Central memory CD8-positive, alpha-beta T cell (primary cell): ENCODE measurements at regions not wholly inside any gene's neighbourhood (a gene's known extent, or its start where the extent isn't known, plus 50 kb on each side); places are given as distances from the start of the nearest gene placed in this dataset.

Experiments used
- ATAC-seq: fragments of 150-1000 bp; cut with Tn5 transposase; replicated peaks from 2 replicates; pipeline ENCODE4 v1.10.0; 2022; ENCODE audit warnings: mild to moderate bottlenecking, moderate FRiP score, moderate number of reproducible peaks; ENCODE audit not compliant: poor library complexity, severe bottlenecking; ENCODE audit errors: extremely low read depth
- DNase-seq, 2 donors: peaks; one replicate each; pipeline ENCODE4 v3.0.0; 2021; ENCODE audit warnings: low spot score in 2 of 2
- H3K27ac Mint-ChIP-seq: one replicate; pipeline ENCODE4 v1.8.0; 2022; ENCODE audit warnings: low read depth, mild to moderate bottlenecking, moderate library complexity, mixed read lengths
- H3K27me3 Mint-ChIP-seq: one replicate; pipeline ENCODE4 v1.8.0; 2022; ENCODE audit warnings: mixed read lengths
- H3K36me3 Mint-ChIP-seq: one replicate; pipeline ENCODE4 v1.8.0; 2022; ENCODE audit warnings: mild to moderate bottlenecking, moderate library complexity, mixed read lengths; ENCODE audit not compliant: insufficient read depth
- H3K4me1 Mint-ChIP-seq: one replicate; pipeline ENCODE4 v1.8.0; 2022; ENCODE audit warnings: mixed read lengths
- H3K4me3 Mint-ChIP-seq: one replicate; pipeline ENCODE4 v1.8.0; 2022; ENCODE audit warnings: mild to moderate bottlenecking, moderate library complexity, mixed read lengths
- H3K9me3 Mint-ChIP-seq: one replicate; pipeline ENCODE4 v1.8.0; 2022; ENCODE audit warnings: mixed read lengths

DNA sequence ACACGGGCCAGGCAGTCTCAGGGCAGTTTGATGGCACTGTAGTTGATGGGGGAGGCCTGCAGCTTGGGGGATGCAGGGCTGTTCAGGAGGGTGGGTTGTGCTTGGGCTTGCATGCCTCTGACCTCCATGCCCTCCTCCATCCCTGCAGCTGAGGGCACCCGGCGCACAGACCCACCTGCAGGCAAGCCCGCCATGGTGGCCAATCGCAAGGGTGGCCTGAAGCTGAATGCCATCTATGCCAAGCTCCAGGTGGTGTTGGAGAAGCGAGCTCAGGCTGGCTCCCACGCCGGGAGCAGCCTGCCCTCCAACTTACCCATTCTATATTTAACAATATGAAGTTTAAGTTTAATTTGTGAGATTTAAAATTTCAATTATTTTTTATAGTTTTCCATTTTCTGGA lies 228.7 kb upstream of the DPH6 start:
- Mint-ChIP-seq H3K4me3 (no peak overlapping the region), H3K27me3 (no peaks in the 10 kb centered on the region), H3K36me3 (no peaks in the 10 kb centered on the region), H3K9me3 (peaks cover 7% of the 10 kb centered on the region), H3K4me1 (no peaks in the 10 kb centered on the region), H3K27ac (no peak overlapping the region)
- ATAC-seq (no peak), DNase-seq (no peak)

DNA sequence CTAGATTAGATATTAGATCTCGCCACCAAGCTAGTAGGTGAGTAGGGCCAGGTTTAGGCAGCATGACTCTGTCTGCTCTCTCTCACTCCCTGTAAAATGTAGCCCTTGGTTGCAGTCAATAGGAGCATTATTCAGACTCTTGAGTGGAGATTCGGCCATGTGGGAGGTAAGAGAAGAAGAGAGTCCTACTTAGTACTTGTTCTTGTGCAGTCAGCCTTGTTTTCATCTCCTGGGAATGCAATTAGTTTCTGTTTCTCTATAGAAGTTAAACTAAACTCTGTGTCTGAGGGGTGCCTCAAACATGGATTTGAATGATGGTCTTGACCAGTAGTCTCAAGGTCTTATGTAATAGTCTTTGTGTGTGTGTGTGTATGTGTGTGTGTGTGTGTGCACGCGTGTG lies 229.5 kb upstream of the DPH6 start:
- DNase-seq (no peak), ATAC-seq (no peak)
- H3K4me3 Mint-ChIP-seq: no peak overlapping the region
- peaks cover 2% of the 10 kb centered on the region for H3K9me3 Mint-ChIP-seq
- no peaks in the 10 kb centered on the region for H3K27me3 Mint-ChIP-seq
- no peaks in the 10 kb centered on the region for H3K36me3 Mint-ChIP-seq
- H3K4me1 Mint-ChIP-seq: no peaks in the 10 kb centered on the region
- no peak overlapping the region for H3K27ac Mint-ChIP-seq

DNA sequence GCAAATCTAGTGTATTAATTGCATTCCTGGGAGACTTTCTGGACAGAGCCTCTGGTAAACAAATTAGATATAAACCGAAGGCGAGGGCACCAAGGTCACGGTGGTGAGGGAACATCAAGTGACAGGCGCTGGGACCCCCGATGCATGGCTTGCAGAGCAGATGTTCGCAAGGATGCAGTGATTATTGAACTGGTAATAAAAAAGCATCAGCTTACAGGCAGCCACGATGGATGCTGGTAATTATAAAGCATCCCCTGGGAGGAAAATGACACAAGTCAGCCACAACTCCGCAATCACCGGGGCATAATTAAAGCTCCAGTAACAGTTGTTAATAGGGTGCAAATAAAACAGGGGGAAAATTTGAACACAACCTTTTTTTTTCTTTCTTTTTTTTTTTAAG lies 231.1 kb upstream of the DPH6 start:
- Mint-ChIP-seq H3K9me3 (no peaks in the 10 kb centered on the region), H3K4me3 (no peak overlapping the region), H3K27ac (no peak overlapping the region), H3K4me1 (no peaks in the 10 kb centered on the region), H3K36me3 (no peaks in the 10 kb centered on the region), H3K27me3 (no peaks in the 10 kb centered on the region)
- no peak for DNase-seq
- no peak for ATAC-seq

DNA sequence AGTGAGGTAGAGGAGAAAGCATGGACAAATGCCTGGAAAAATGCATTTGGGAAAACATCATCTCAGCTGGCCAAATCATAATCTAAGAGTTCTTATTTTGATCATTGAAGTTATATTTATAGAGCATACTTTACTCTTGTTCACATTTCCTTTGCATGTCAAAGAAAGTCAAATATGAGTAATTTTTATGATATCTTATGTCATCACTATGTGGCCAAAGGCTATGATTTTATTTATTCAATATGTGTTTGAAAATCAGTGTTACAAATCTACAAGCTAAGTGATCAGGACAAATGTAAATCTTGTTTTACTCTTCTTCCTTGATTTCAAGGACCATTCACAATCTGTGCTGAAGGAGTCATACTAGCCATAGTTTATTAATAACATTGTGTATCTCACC lies 237.2 kb upstream of the DPH6 start:
- Mint-ChIP-seq H3K4me1 (no peaks in the 10 kb centered on the region), H3K27me3 (no peaks in the 10 kb centered on the region), H3K27ac (no peak overlapping the region), H3K9me3 (no peaks in the 10 kb centered on the region), H3K4me3 (no peak overlapping the region), H3K36me3 (no peaks in the 10 kb centered on the region)
- ATAC-seq (no peak), DNase-seq (no peak)

DNA sequence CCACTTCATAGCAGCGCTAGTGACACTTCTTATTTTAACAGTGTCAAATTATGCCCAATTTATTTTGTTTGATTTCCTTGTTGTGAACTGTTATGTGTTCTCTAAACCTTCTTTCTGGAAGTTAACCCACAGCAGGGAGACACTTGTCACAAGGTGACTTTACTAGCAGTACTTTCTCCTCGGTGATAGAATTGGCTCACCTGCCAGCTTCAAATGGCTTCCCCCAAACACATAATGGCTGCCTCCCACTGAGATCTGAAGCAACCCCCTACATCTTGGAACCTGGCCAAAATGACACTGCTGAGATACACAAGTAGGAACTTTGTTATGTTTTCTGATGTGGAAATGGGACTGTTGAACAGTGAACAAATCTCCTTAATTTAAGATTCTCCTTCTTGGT lies 238.8 kb upstream of the DPH6 start:
- Mint-ChIP-seq H3K27me3 (no peaks in the 10 kb centered on the region), H3K4me1 (no peaks in the 10 kb centered on the region), H3K4me3 (no peak overlapping the region), H3K9me3 (no peaks in the 10 kb centered on the region), H3K27ac (no peak overlapping the region), H3K36me3 (no peaks in the 10 kb centered on the region)
- ATAC-seq (no peak), DNase-seq (no peak)

DNA sequence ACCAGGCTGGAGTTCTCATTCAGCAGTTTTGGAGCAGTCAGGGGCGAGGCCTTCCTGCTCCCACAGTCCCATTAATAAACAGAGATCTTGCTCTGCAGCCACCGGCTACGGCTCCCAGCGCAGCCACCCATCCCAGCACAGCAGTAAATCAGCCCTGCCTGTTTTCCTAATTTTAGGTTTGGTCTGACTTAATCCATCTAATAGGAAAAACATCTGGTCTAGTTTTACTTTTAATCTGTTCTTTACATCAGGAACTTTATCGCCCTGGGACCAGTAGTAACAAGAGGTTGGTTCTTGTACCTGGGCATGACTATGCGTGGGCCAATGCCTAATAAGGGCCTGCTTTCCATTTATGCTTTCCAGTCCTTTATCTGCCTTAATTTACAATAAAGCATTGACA lies 264.0 kb upstream of the DPH6 start:
- no peaks in the 10 kb centered on the region for H3K36me3 Mint-ChIP-seq
- H3K27me3 Mint-ChIP-seq: peaks cover 6% of the 10 kb centered on the region
- ATAC-seq (no peak), DNase-seq (no peak)
- peaks cover 5% of the 10 kb centered on the region for H3K9me3 Mint-ChIP-seq
- no peaks in the 10 kb centered on the region for H3K4me1 Mint-ChIP-seq
- H3K4me3 Mint-ChIP-seq: no peak overlapping the region
- no peak overlapping the region for H3K27ac Mint-ChIP-seq

DNA sequence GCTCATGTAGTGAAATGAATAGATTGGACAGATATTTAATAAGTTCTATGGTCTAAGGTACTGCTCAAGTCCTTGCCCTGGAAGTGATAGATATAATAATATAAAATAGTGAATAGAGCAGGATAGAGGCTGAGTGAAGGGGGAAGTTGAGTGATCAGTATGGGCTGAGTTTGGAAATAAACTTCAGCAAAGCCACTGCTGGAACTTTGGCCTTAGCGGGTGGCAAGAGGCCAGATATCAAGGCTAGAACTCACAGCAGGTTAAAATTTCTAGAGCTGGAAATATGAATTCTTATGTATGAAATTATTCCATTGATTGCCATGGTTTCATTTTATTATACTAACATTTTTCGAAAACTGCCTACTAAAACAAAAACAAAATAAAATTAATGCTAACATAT lies 267.6 kb upstream of the DPH6 start:
- no peaks in the 10 kb centered on the region for H3K36me3 Mint-ChIP-seq
- H3K9me3 Mint-ChIP-seq: peaks cover 5% of the 10 kb centered on the region
- DNase-seq: no peak
- no peak overlapping the region for H3K4me3 Mint-ChIP-seq
- no peaks in the 10 kb centered on the region for H3K4me1 Mint-ChIP-seq
- ATAC-seq: no peak
- H3K27ac Mint-ChIP-seq: no peak overlapping the region
- peaks cover 6% of the 10 kb centered on the region for H3K27me3 Mint-ChIP-seq

DNA sequence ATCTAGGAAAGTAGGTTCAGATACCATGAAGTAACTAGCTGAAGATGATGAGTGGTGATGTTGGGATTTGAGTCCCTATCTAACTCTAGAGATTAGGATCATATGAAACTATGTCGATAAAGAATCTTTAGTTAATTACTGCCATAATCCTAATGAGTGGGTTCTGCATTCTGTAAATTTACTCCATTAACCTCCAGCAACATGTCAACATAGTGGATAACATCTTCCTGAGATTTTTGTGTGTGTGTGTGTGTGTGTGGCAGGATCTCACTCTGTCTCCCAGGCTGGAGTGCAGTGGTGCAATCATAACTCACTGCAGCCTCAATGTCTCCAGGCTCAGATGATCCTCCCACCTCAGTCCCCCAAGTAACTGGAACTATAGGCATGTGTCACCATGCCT lies 272.9 kb upstream of the DPH6 start:
- H3K9me3 Mint-ChIP-seq: peaks cover 7% of the 10 kb centered on the region
- DNase-seq (no peak), ATAC-seq (no peak)
- no peaks in the 10 kb centered on the region for H3K36me3 Mint-ChIP-seq
- H3K27ac Mint-ChIP-seq: no peak overlapping the region
- H3K4me1 Mint-ChIP-seq: no peaks in the 10 kb centered on the region
- H3K27me3 Mint-ChIP-seq: no peaks in the 10 kb centered on the region
- no peak overlapping the region for H3K4me3 Mint-ChIP-seq

DNA sequence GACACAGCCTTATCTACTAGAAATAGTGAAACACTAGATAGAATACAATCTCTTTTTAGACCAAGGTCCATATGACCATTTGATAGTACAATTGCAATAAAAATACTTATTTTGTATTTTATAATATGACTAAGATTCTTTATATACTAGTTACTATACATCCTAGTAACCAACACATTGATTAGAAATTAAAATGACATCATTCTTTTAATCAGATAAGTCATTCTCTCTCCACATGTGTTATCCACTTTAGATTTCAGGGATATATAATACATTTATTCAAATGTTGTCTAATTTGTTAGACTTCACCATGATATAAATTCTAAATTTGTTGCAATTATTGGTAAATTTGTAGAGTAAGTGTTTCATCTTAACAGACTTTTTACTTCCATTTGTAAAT lies 276.2 kb upstream of the DPH6 start:
- H3K36me3 Mint-ChIP-seq: no peaks in the 10 kb centered on the region
- DNase-seq (no peak), ATAC-seq (no peak)
- no peaks in the 10 kb centered on the region for H3K4me1 Mint-ChIP-seq
- H3K4me3 Mint-ChIP-seq: no peak overlapping the region
- no peaks in the 10 kb centered on the region for H3K27me3 Mint-ChIP-seq
- H3K27ac Mint-ChIP-seq: no peak overlapping the region
- peaks cover 7% of the 10 kb centered on the region for H3K9me3 Mint-ChIP-seq

DNA sequence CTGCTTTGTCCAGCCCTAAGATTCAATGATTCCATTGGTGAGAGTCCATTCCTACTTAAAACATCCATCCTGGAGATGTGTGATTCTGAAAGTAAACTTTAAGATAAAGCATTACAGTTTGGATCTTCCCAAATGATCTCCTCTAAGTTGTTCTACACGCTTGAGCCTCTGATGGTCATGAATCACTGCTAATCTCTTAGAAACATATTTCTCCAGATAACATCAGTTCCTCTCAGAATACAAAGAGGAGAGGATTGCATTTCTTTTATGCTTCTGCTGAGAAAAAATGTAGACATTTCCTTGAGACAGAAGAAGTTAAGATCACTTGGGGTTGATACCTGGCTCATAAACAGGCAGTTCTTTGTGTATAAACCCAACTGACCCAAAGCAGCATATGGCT lies 281.2 kb upstream of the DPH6 start:
- Mint-ChIP-seq H3K9me3 (peaks cover 10% of the 10 kb centered on the region), H3K27me3 (no peaks in the 10 kb centered on the region), H3K4me1 (no peaks in the 10 kb centered on the region), H3K36me3 (no peaks in the 10 kb centered on the region), H3K27ac (no peak overlapping the region), H3K4me3 (no peak overlapping the region)
- ATAC-seq (no peak), DNase-seq (no peak)

DNA sequence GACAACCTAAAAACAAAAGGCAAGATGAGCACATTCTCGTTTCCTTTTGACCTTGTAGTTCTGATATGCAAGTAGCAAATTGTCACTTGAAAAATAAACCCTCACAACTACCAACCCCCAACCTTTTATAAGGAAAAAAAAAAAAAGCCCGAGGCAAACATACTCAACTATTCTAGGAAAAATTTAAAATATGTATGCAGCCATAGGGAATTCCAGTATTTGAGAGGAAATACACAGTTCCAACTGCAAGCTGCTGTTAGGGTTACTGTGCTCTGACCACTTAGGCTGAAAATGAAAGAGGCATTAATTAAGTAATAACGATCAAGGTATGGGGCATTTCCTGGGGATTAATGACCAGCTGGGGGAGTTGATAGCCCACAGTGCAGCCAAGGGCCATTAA lies 281.9 kb upstream of the DPH6 start:
- ATAC-seq: no peak
- Mint-ChIP-seq H3K4me3 (no peak overlapping the region), H3K27ac (no peak overlapping the region), H3K9me3 (peaks cover 10% of the 10 kb centered on the region), H3K27me3 (no peaks in the 10 kb centered on the region), H3K36me3 (no peaks in the 10 kb centered on the region), H3K4me1 (no peaks in the 10 kb centered on the region)
- no peak for DNase-seq

DNA sequence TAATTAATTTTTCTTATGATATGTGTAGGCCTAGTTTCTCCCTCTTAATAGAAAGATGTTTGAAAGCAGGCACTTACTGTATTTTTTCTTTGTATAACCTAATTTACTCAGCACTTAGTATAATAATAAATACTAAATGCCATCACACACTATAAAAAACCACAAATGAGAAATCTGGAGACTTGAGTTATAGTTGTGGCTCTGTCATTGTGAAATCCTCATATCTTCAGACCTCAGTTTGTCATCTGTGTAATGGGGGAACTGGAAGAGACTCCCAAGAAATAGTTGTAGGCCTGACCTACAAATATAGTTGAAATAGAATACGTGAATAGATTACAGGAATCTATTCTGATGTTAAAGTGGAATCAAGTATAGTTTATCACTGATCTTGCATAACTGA lies 287.6 kb upstream of the DPH6 start:
- H3K4me3 Mint-ChIP-seq: no peak overlapping the region
- H3K4me1 Mint-ChIP-seq: no peaks in the 10 kb centered on the region

DNA sequence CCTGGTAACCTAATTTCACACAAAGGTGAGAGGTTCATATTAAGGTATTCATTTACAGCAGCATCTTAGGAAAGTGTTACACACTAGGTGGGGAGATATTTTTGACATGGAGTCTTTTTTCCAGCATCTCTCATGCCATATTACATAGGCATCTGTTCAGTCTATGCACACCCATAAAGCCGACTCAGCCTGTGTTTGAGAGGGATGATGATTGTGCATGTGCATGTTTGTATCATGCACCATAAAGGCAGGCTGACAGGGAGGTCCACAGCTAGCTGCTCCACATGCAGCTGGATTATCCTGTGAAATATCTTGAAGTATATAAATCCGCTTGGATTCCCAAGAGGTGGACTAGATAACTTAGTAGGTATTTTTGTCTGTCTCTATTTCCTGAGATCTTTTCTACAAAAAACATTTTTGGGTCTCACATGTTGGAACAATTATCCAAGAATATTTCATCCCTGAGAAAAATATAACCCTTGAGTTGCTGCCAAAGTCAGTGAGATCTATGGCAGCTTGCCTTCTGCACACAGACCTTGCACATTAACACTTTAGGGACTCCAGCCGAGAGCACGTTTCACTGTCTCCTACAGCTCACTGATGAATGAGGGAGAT lies 288.4 kb upstream of the DPH6 start:
- Mint-ChIP-seq H3K27ac (no peak overlapping the region), H3K9me3 (peaks cover 19% of the 10 kb centered on the region), H3K4me1 (no peaks in the 10 kb centered on the region), H3K27me3 (no peaks in the 10 kb centered on the region), H3K36me3 (no peaks in the 10 kb centered on the region), H3K4me3 (no peak overlapping the region)
- DNase-seq (no peak), ATAC-seq (no peak)

More for the DNA sequence above, 287.6 kb upstream of the DPH6 start:
- Mint-ChIP-seq H3K27me3 (no peaks in the 10 kb centered on the region), H3K27ac (no peak overlapping the region), H3K36me3 (no peaks in the 10 kb centered on the region), H3K9me3 (peaks cover 19% of the 10 kb centered on the region)
- ATAC-seq (no peak), DNase-seq (no peak)

DNA sequence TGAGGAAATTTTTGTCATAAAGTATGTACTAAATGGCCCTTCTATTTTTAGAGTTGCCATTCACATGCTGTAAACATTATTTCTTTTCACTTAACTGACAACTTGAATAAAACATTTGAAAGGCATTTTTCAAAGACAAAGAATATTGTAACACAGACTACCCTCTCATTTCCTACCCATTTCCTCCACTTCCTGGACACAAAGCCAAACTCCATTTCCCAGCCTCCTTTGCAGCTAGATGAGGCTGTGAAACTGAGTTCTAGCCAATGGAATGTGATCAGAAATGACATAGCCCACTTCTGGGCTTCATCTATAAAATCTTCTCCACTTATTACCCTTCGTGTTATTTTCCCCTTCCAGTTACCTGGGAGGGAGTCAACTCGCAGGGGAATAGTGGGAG lies 288.9 kb upstream of the DPH6 start:
- Mint-ChIP-seq H3K4me1 (no peaks in the 10 kb centered on the region), H3K36me3 (no peaks in the 10 kb centered on the region), H3K4me3 (no peak overlapping the region), H3K9me3 (peaks cover 19% of the 10 kb centered on the region), H3K27ac (no peak overlapping the region), H3K27me3 (no peaks in the 10 kb centered on the region)
- ATAC-seq (no peak), DNase-seq (no peak)
